ENCODE measurements at regions not wholly inside any gene's neighbourhood (a gene's known extent, or its start where the extent isn't known, plus 50 kb on each side); places are given as distances from the start of the nearest gene placed in this dataset.

DNA sequence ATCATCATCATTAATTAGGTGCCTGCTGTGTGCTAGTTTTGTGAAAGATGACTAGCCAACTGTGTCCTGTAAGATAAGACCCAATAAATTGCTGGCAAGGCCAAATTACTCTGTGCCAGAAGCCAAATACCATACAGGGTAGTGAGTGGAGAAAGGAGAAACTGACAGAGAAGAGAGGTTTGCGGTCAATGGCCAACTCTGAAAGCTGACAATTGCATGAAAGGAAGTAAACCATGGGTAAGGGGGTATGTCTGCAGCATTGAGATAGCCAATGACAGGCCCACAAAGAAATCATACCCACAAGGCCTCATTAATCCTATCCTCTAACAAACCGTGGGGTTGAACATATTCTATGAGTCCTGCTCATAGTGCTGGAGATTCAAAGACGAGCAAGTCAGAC, 236.6 kb upstream of the CCDC196 start:
- H3K9me2 ChIP-seq (replicated peaks; ENCODE audit: insufficient read depth, low read length), result no peaks in the 10 kb centered on the region; the same call in 1 of the 2 replicates
- no peaks in the 10 kb centered on the region for H3F3A ChIP-seq (ENCODE audit: insufficient read depth)
- no peak overlapping the region for H3K9ac ChIP-seq (ENCODE audit: low read length)
- no peaks in the 10 kb centered on the region for H3K9me3 ChIP-seq (ENCODE audit: insufficient read depth, low read length)
- no peak overlapping the region for H3K27ac ChIP-seq (ENCODE audit: low read depth, low read length)
- H3K4me2 ChIP-seq (ENCODE audit: low read depth, low read length, poor library complexity, severe bottlenecking), result no peak overlapping the region
- H3K27me3 ChIP-seq (ENCODE audit: low read length), result no peaks in the 10 kb centered on the region
- H4K20me1 ChIP-seq (ENCODE audit: low read depth, low read length), result no peaks in the 10 kb centered on the region
- no peak overlapping the region for H2AFZ ChIP-seq (ENCODE audit: low read depth, low read length, severe bottlenecking)
- H3K79me2 ChIP-seq (ENCODE audit: insufficient read depth, low read length), result no peaks in the 10 kb centered on the region
- H3K36me3 ChIP-seq (ENCODE audit: low read length), result no peaks in the 10 kb centered on the region
- H3K4me3 ChIP-seq (ENCODE audit: insufficient read depth, low read length, poor library complexity, severe bottlenecking), result no peak overlapping the region
- TF ChIP-seq EZH2phosphoT487 (conservative IDR thresholded peaks at IDR 0.05; ENCODE audit: low read length), result no peak
- TF ChIP-seq, protein P1, sequence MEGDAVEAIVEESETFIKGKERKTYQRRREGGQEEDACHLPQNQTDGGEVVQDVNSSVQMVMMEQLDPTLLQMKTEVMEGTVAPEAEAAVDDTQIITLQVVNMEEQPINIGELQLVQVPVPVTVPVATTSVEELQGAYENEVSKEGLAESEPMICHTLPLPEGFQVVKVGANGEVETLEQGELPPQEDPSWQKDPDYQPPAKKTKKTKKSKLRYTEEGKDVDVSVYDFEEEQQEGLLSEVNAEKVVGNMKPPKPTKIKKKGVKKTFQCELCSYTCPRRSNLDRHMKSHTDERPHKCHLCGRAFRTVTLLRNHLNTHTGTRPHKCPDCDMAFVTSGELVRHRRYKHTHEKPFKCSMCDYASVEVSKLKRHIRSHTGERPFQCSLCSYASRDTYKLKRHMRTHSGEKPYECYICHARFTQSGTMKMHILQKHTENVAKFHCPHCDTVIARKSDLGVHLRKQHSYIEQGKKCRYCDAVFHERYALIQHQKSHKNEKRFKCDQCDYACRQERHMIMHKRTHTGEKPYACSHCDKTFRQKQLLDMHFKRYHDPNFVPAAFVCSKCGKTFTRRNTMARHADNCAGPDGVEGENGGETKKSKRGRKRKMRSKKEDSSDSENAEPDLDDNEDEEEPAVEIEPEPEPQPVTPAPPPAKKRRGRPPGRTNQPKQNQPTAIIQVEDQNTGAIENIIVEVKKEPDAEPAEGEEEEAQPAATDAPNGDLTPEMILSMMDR (IDR thresholded peaks at IDR 0.05; ENCODE audit: insufficient read depth, low read length, poor library complexity, severe bottlenecking), result no peak

DNA sequence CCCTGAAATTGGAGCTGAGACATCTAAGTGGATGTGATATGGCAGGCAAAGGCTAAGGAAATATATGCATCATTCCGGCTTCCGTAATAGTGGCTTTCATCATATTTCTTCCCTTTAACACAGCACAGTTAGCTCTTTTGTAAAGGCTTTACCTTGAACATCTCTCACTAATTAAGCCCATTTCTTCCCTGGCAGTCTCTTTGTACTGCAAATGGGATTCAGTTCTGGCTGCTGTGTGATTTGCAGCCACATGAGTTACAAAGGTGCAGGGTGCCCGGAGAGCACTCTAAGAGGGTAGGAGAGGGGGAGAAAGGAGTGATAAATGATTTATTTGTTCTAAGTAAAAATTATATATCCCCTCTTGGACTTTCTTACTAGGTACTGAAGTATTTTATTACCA, 232.1 kb upstream of the CCDC196 start:
- Histone ChIP-seq H3K4me2 (ENCODE audit: low read depth, low read length, poor library complexity, severe bottlenecking) (no peak overlapping the region), H3K79me2 (ENCODE audit: insufficient read depth, low read length) (no peaks in the 10 kb centered on the region), H3F3A (ENCODE audit: insufficient read depth) (no peaks in the 10 kb centered on the region), H3K9me3 (ENCODE audit: insufficient read depth, low read length) (no peaks in the 10 kb centered on the region), H3K4me3 (ENCODE audit: insufficient read depth, low read length, poor library complexity, severe bottlenecking) (no peak overlapping the region), H2AFZ (ENCODE audit: low read depth, low read length, severe bottlenecking) (no peak overlapping the region), H4K20me1 (ENCODE audit: low read depth, low read length) (no peaks in the 10 kb centered on the region), H3K9ac (ENCODE audit: low read length) (no peak overlapping the region), H3K27me3 (ENCODE audit: low read length) (no peaks in the 10 kb centered on the region), H3K27ac (ENCODE audit: low read depth, low read length) (no peak overlapping the region), H3K9me2 (replicated peaks; ENCODE audit: insufficient read depth, low read length) (no peaks in the 10 kb centered on the region; the same call in 1 of the 2 replicates), H3K36me3 (ENCODE audit: low read length) (no peaks in the 10 kb centered on the region)
- TF ChIP-seq, protein P1 (IDR thresholded peaks at IDR 0.05; ENCODE audit: insufficient read depth, low read length, poor library complexity, severe bottlenecking), result no peak
- no peak for TF ChIP-seq EZH2phosphoT487 (conservative IDR thresholded peaks at IDR 0.05; ENCODE audit: low read length)

DNA sequence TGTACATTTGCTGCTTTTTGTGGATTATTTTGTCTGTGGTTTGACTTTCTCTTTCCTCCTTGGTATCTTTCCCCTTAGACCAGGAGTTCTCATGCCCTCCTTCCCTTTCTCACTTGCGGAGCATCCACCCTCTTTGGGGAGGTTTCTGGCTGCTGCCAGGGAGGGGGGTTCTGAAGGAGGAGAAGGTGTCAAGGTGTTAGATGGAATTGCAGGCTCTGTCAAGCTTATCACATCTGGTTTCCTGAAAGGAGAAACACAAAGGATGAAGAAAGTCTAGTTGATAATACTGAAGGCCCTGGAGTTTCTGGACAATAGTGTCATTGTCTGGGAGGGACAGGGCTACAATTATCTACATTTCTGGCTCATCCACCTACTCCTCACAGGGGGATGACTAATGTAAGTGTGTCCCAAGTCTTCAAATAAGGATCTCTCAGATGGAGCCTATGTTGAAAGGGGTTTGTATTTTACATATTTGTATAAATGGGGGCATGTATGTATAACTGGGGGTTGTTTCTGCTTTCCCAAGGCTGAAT, 217.3 kb upstream of the CCDC196 start:
- Histone ChIP-seq H4K20me1 (ENCODE audit: low read depth, low read length) (no peaks in the 10 kb centered on the region), H3K79me2 (ENCODE audit: insufficient read depth, low read length) (no peaks in the 10 kb centered on the region), H3K27me3 (ENCODE audit: low read length) (no peaks in the 10 kb centered on the region), H3K9ac (ENCODE audit: low read length) (no peak overlapping the region), H3K4me3 (ENCODE audit: insufficient read depth, low read length, poor library complexity, severe bottlenecking) (no peak overlapping the region), H2AFZ (ENCODE audit: low read depth, low read length, severe bottlenecking) (no peak overlapping the region), H3K36me3 (ENCODE audit: low read length) (no peaks in the 10 kb centered on the region), H3F3A (ENCODE audit: insufficient read depth) (no peaks in the 10 kb centered on the region), H3K9me2 (replicated peaks; ENCODE audit: insufficient read depth, low read length) (no peaks in the 10 kb centered on the region), H3K27ac (ENCODE audit: low read depth, low read length) (no peak overlapping the region), H3K9me3 (ENCODE audit: insufficient read depth, low read length) (no peaks in the 10 kb centered on the region), H3K4me2 (ENCODE audit: low read depth, low read length, poor library complexity, severe bottlenecking) (no peak overlapping the region)
- TF ChIP-seq, protein P1 (IDR thresholded peaks at IDR 0.05; ENCODE audit: insufficient read depth, low read length, poor library complexity, severe bottlenecking), result no peak
- TF ChIP-seq EZH2phosphoT487 (conservative IDR thresholded peaks at IDR 0.05; ENCODE audit: low read length), result no peak

Data from SU-DHL-6 (cell line).